Thyroid gland (tissue), 4 donors: ENCODE measurements at regions not wholly inside any gene's neighbourhood (a gene's known extent, or its start where the extent isn't known, plus 50 kb on each side); places are given as distances from the start of the nearest gene placed in this dataset.

Experiments
- DNase-seq, 2 donors: peaks; one replicate each; pipeline ENCODE4 v3.0.0-alpha.2; 2019
- H3K27ac ChIP-seq, 3 donors: fragments of 200-600 bp; sonication (generic); 1 replicate in 2 of 3; 2 replicates in 1 of 3; pipeline ENCODE4 v1.5.1; 2016 to 2019; ENCODE audit warnings: mild to moderate bottlenecking in 1 of 3, moderate library complexity in 1 of 3
- H3K27me3 ChIP-seq: fragments of 200-600 bp; sonication (generic); one replicate; pipeline ENCODE4 v1.5.1; 2019
- H3K36me3 ChIP-seq, 2 donors: fragments of 200-600 bp; sonication (generic); one replicate each; pipeline ENCODE4 v1.5.1; 2016 to 2019
- H3K4me1 ChIP-seq, 2 donors: fragments of 200-600 bp; sonication (generic); one replicate each; pipeline ENCODE4 v1.5.1; 2017 to 2019
- H3K4me3 ChIP-seq, 3 donors: fragments of 200-600 bp; sonication (generic); replicated peaks in 1 of 3; 1 replicate in 2 of 3; 2 replicates in 1 of 3; pipeline ENCODE4 v1.5.1; 2016; ENCODE audit warnings: mild to moderate bottlenecking in 1 of 3
- H3K9me3 ChIP-seq: fragments of 200-600 bp; sonication (generic); one replicate; pipeline ENCODE4 v1.5.1; 2017
- POLR2A ChIP-seq, 2 donors: fragments of 450-650 bp; IDR thresholded peaks; one replicate each; pipeline ENCODE4 v1.6.1; 2017; ENCODE audit warnings: antibody characterized with exemption in 2 of 2, mild to moderate bottlenecking in 2 of 2, moderate library complexity in 1 of 2
- WGBS, 2 donors: methylation state at CpG; one replicate each; pipeline ENCODE4 v1.1.5; 2017; 5-methylcytosine and 5-hydroxymethylcytosine counted together
- intact Hi-C: fragments of 100-400 bp; cut with DNase I; formaldehyde crosslinking; loops from one replicate; pipeline ENCODE4 v1.15.1; 2023
- TF ChIP-seq, protein P1 (sequence below), 6 experiments: fragments of 200-600 bp in 3 of 6; fragments of 450-650 bp in 3 of 6; sonication (generic) in 3 of 6; IDR thresholded peaks; one replicate each; pipeline ENCODE4 v1.5.1; 2016 to 2019; ENCODE audit warnings: antibody characterized with exemption in 6 of 6, mild to moderate bottlenecking in 2 of 6, inconsistent platforms in 1 of 6, moderate library complexity in 1 of 6

- intact Hi-C loops, result no loop called here
- TF ChIP-seq, protein P1, sequence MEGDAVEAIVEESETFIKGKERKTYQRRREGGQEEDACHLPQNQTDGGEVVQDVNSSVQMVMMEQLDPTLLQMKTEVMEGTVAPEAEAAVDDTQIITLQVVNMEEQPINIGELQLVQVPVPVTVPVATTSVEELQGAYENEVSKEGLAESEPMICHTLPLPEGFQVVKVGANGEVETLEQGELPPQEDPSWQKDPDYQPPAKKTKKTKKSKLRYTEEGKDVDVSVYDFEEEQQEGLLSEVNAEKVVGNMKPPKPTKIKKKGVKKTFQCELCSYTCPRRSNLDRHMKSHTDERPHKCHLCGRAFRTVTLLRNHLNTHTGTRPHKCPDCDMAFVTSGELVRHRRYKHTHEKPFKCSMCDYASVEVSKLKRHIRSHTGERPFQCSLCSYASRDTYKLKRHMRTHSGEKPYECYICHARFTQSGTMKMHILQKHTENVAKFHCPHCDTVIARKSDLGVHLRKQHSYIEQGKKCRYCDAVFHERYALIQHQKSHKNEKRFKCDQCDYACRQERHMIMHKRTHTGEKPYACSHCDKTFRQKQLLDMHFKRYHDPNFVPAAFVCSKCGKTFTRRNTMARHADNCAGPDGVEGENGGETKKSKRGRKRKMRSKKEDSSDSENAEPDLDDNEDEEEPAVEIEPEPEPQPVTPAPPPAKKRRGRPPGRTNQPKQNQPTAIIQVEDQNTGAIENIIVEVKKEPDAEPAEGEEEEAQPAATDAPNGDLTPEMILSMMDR (IDR thresholded peaks at IDR 0.05), result no peak
- TF ChIP-seq POLR2A (IDR thresholded peaks at IDR 0.05), result no peak
- H3K27ac ChIP-seq, result no peak overlapping the region
- no peaks in the 10 kb centered on the region for H3K27me3 ChIP-seq
- H3K9me3 ChIP-seq, result no peaks in the 10 kb centered on the region
- WGBS, 2 donors, result 69 to 88% methylated on average over 6 of the region's 6 CpGs
- H3K4me1 ChIP-seq, result no peaks in the 10 kb centered on the region
- no peak overlapping the region for H3K4me3 ChIP-seq
- DNase-seq, result no peak
- H3K36me3 ChIP-seq, result no peaks in the 10 kb centered on the region
These were observed 63.5 kb upstream of the DRD2 start for GRCh38 chr11:113538451-113539412.

- no peaks in the 10 kb centered on the region for H3K36me3 ChIP-seq
- no peak overlapping the region for H3K4me3 ChIP-seq
- H3K27me3 ChIP-seq, result no peaks in the 10 kb centered on the region
- WGBS, 2 donors, result 66 to 70% methylated on average over 4 of the region's 4 CpGs
- no peaks in the 10 kb centered on the region for H3K9me3 ChIP-seq
- H3K4me1 ChIP-seq, result no peaks in the 10 kb centered on the region
- no peak for DNase-seq
- TF ChIP-seq, protein P1 (IDR thresholded peaks at IDR 0.05), result no peak
- TF ChIP-seq POLR2A (IDR thresholded peaks at IDR 0.05), result no peak
- intact Hi-C loops, result loop anchor here (5.0 kb wide), 1 partner anchor 1317 kb away; no protein-coding TSS in a partner anchor
- no peak overlapping the region for H3K27ac ChIP-seq
These were observed 59.4 kb upstream of the DRD2 start for GRCh38 chr11:113534625-113535024.

DNA sequence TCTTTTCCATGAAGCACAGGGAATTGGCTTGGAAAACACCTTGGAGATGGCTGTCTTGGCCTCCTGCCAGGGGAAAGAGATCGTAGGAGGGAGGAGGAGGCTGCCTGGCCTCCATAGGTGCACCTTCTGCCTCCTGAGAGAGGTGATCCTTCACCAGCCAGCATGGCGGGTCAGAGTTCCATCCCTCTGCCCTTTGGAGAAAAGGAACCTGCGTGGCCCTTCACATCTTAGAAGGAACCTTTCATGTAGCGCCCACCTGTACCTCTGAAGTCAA lies 58.2 kb upstream of the DRD2 start:
- no peak overlapping the region for H3K27ac ChIP-seq
- H3K4me1 ChIP-seq, result no peaks in the 10 kb centered on the region
- intact Hi-C loops, result loop anchor here (2.0 to 5.0 kb wide), 2 partner anchors 227 to 1316 kb away; no protein-coding TSS in a partner anchor
- no peaks in the 10 kb centered on the region for H3K27me3 ChIP-seq
- no peaks in the 10 kb centered on the region for H3K9me3 ChIP-seq
- WGBS, 2 donors, result 69 to 71% methylated on average over 4 of the region's 4 CpGs
- no peak overlapping the region for H3K4me3 ChIP-seq
- no peak for TF ChIP-seq POLR2A (IDR thresholded peaks at IDR 0.05)
- TF ChIP-seq, protein P1 (IDR thresholded peaks at IDR 0.05), result no peak
- no peaks in the 10 kb centered on the region for H3K36me3 ChIP-seq
- no peak for DNase-seq

DNA sequence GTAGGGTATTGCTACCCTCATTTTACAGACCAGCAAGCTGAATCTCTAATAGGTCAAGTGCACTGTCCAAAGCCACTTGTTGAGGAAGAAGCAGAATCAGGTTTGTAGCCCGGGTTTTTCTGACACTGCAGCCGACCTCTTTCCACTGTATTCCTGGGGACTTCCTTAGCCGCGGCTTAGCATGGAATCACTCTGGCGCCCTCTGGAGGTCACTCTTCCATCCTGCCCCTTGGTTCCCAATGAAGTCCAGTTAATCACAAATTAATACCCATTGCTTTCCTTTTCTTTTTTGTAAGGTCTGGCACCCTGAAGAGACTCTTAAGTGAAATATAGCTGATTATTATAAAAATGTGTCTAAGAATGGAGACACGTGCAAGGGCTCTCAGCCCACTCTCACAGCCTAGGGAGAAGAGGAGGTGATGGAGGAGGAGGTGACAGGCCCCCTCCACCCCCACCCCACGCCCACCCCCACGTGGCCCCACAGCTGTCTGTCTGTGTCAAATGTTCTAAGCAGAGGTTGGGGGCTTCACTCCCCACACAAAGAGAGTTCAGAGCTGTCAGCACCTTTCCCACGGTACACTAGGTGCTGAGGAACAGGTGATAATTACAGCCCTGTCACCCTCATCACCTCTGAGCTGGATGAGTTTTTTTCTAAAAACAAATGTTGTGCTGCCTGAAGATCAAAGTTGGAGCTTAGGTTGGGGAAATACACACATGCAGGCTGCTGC lies 57.7 kb upstream of the DRD2 start:
- intact Hi-C loops, result loop anchor here (2.0 to 5.0 kb wide), 2 partner anchors 226 to 1316 kb away; no protein-coding TSS in a partner anchor
- DNase-seq, result peak; percentile 78 to 79
- Histone ChIP-seq H3K9me3 (no peaks in the 10 kb centered on the region), H3K36me3 (no peaks in the 10 kb centered on the region), H3K27ac (no peak overlapping the region), H3K27me3 (no peaks in the 10 kb centered on the region), H3K4me3 (no peak overlapping the region), H3K4me1 (no peaks in the 10 kb centered on the region)
- TF ChIP-seq, protein P1 (IDR thresholded peaks at IDR 0.05), result peak; percentile 65 to 87 (median 72)
- no peak for TF ChIP-seq POLR2A (IDR thresholded peaks at IDR 0.05)
- 13 to 17% methylated on average over 8 to 9 of the region's 9 CpGs for WGBS, 2 donors
